HL-60 (cell line): ENCODE measurements at regions not wholly inside any gene's neighbourhood (a gene's known extent, or its start where the extent isn't known, plus 50 kb on each side); places are given as distances from the start of the nearest gene placed in this dataset.

Source experiments
- DNase-seq, 2 experiments: peaks; one replicate each; pipeline ENCODE4 v3.0.0-alpha.2; 2010 to 2020; ENCODE audit warnings: low read depth in 1 of 2, low spot score in 1 of 2
- H3K27ac ChIP-seq: fragments of 250-450 bp; sonication (Bioruptor Pico); replicated peaks from 2 replicates; pipeline ENCODE4 v1.5.1; 2020; ENCODE audit warnings: mild to moderate bottlenecking, moderate library complexity
- H3K27me3 ChIP-seq: fragments of 250-450 bp; sonication (Bioruptor Pico); 2 replicates; pipeline ENCODE4 v1.5.1; 2021; ENCODE audit warnings: mild to moderate bottlenecking, moderate library complexity; ENCODE audit not compliant: insufficient read depth, poor library complexity, severe bottlenecking
- H3K4me3 ChIP-seq: replicated peaks from 2 replicates; pipeline ENCODE4 v1.5.1; 2011; ENCODE audit warnings: mild to moderate bottlenecking, control low read depth, low read length; ENCODE audit not compliant: insufficient read depth
- CTCF ChIP-seq: IDR thresholded peaks from one replicate; pipeline ENCODE4 v1.5.1; 2011; ENCODE audit warnings: low read length, control low read depth, inconsistent platforms; ENCODE audit not compliant: insufficient read depth
- GABPA ChIP-seq: IDR thresholded peaks from 2 replicates; pipeline ENCODE4 v1.6.1; 2012; ENCODE audit warnings: low read depth
- POLR2AphosphoS5 ChIP-seq: IDR thresholded peaks from 2 replicates; pipeline ENCODE4 v1.6.1; 2012; ENCODE audit warnings: low read depth
- REST ChIP-seq: IDR thresholded peaks from 2 replicates; pipeline ENCODE4 v1.6.1; 2012; ENCODE audit warnings: low read depth; ENCODE audit not compliant: insufficient replicate concordance
- SPI1 ChIP-seq: IDR thresholded peaks from 2 replicates; pipeline ENCODE4 v1.6.1; 2012; ENCODE audit warnings: low read depth, mild to moderate bottlenecking, borderline replicate concordance

GRCh38 chr2:479490-480176 is 191.7 kb upstream of the ALKAL2 start:
- Histone ChIP-seq H3K27me3 (no peaks in the 10 kb centered on the region), H3K4me3 (no peak overlapping the region), H3K27ac (no peak overlapping the region)
- TF ChIP-seq SPI1 (no peak), REST (no peak), CTCF (no peak), POLR2AphosphoS5 (no peak), GABPA (no peak)
- DNase-seq: no peak

GRCh38 chr2:479031-479430 is 191.1 kb upstream of the ALKAL2 start:
- DNase-seq: no peak
- Histone ChIP-seq H3K4me3 (no peak overlapping the region), H3K27ac (no peak overlapping the region), H3K27me3 (no peaks in the 10 kb centered on the region)
- no peak for TF ChIP-seq REST
- TF ChIP-seq POLR2AphosphoS5: no peak
- TF ChIP-seq GABPA: no peak
- TF ChIP-seq CTCF: no peak
- no peak for TF ChIP-seq SPI1

GRCh38 chr2:471560-471959 is 183.7 kb upstream of the ALKAL2 start:
- Histone ChIP-seq H3K4me3 (no peak overlapping the region), H3K27ac (no peak overlapping the region), H3K27me3 (peaks cover 14% of the 10 kb centered on the region)
- TF ChIP-seq CTCF (no peak), SPI1 (no peak), POLR2AphosphoS5 (no peak), GABPA (no peak)
- DNase-seq: no peak

GRCh38 chr2:469514-469913 is 181.6 kb upstream of the ALKAL2 start:
- Histone ChIP-seq H3K27me3 (peaks cover 14% of the 10 kb centered on the region), H3K27ac (no peak overlapping the region), H3K4me3 (no peak overlapping the region)
- no peak for DNase-seq
- TF ChIP-seq GABPA: no peak
- no peak for TF ChIP-seq POLR2AphosphoS5
- TF ChIP-seq CTCF: no peak
- no peak for TF ChIP-seq REST
- TF ChIP-seq SPI1: no peak
